Upper lobe of left lung (tissue), 6 donors: ENCODE measurements at regions not wholly inside any gene's neighbourhood (a gene's known extent, or its start where the extent isn't known, plus 50 kb on each side); places are given as distances from the start of the nearest gene placed in this dataset.

Source experiments
- ATAC-seq, 2 donors: fragments of 200-7000 bp; cut with Tn5 transposase; one replicate each; pipeline ENCODE4 v1.9.1; 2022; ENCODE audit warnings: mild to moderate bottlenecking in 2 of 2, moderate library complexity in 2 of 2; ENCODE audit not compliant: low FRiP score in 2 of 2
- DNase-seq, 2 donors: peaks; one replicate each; pipeline ENCODE4 v3.0.0-alpha.2; 2019 to 2020
- H3K27ac ChIP-seq, 4 donors: fragments of 200-600 bp; sonication (generic); one replicate each; pipeline ENCODE4 v1.5.1; 2016 to 2019
- H3K27me3 ChIP-seq, 4 donors: fragments of 200-600 bp; sonication (generic); one replicate each; pipeline ENCODE4 v1.5.1; 2017 to 2019
- H3K36me3 ChIP-seq, 4 donors: fragments of 200-600 bp; sonication (generic); one replicate each; pipeline ENCODE4 v1.5.1; 2016 to 2019
- H3K4me1 ChIP-seq, 4 donors: fragments of 200-600 bp; sonication (generic); one replicate each; pipeline ENCODE4 v1.5.1; 2018 to 2019
- H3K4me3 ChIP-seq, 4 donors: fragments of 200-600 bp; sonication (generic); one replicate each; pipeline ENCODE4 v1.5.1; 2017 to 2019; ENCODE audit warnings: mild to moderate bottlenecking in 2 of 4, moderate library complexity in 1 of 4
- H3K9me3 ChIP-seq, 4 donors: fragments of 200-600 bp; sonication (generic); one replicate each; pipeline ENCODE4 v1.5.1; 2018 to 2019
- CTCF ChIP-seq, 6 experiments: fragments of 450-650 bp in 4 of 6; fragments of 200-600 bp in 2 of 6; sonication (generic) in 2 of 6; IDR thresholded peaks; one replicate each; pipeline ENCODE4 v1.5.1; 2016 to 2019; ENCODE audit warnings: antibody characterized with exemption in 6 of 6
- EP300 ChIP-seq, 4 donors: sonication (generic); formaldehyde crosslinking; IDR thresholded peaks; one replicate each; pipeline ENCODE4 v1.5.1; 2017; ENCODE audit warnings: antibody characterized with exemption in 4 of 4, control low read depth in 2 of 4
- POLR2A ChIP-seq, 4 donors: fragments of 450-650 bp; IDR thresholded peaks; one replicate each; pipeline ENCODE4 v1.5.1; 2016 to 2017; ENCODE audit warnings: antibody characterized with exemption in 4 of 4, mild to moderate bottlenecking in 2 of 4
- POLR2AphosphoS5 ChIP-seq, 2 donors: sonication (generic); formaldehyde crosslinking; IDR thresholded peaks; one replicate each; pipeline ENCODE4 v1.5.1; 2017; ENCODE audit warnings: antibody characterized with exemption in 2 of 2
- WGBS, 2 donors: methylation state at CpG; one replicate each; pipeline ENCODE4 v1.1.5; 2017 to 2018; 5-methylcytosine and 5-hydroxymethylcytosine counted together
- donor health status: DM: no; HTN: no; CAD: no; lungs with moderate emphysema.
- donor health status: DM: no; HTN: yes; CAD: no; lungs with severe emphysema.

- H3K27ac ChIP-seq: no peak overlapping the region
- H3K9me3 ChIP-seq: no peaks in the 10 kb centered on the region
- 83 to 89% methylated on average over 4 of the region's 4 CpGs for WGBS, 2 donors
- no peaks in the 10 kb centered on the region for H3K36me3 ChIP-seq
- no peak for TF ChIP-seq CTCF (IDR thresholded peaks at IDR 0.05)
- TF ChIP-seq EP300 (IDR thresholded peaks at IDR 0.05): no peak
- peaks cover 0 to 11% (median 2%) of the 10 kb centered on the region in 4 donors for H3K4me1 ChIP-seq
- no peak overlapping the region for H3K4me3 ChIP-seq
- ATAC-seq (no peak), DNase-seq (no peak)
- no peaks in the 10 kb centered on the region for H3K27me3 ChIP-seq
Measured at GRCh38 chr3:30258426-30259392, 347.7 kb upstream of the TGFBR2 start.

- whole genome bisulfite sequencing, 2 donors: 88 to 93% methylated on average over 2 of the region's 2 CpGs
Measured at GRCh38 chr3:30259730-30260129, 346.7 kb upstream of the TGFBR2 start.

GRCh38 chr3:30260762-30261161 is 345.6 kb upstream of the TGFBR2 start:
- DNase-seq (no peak), ATAC-seq (no peak)
- TF ChIP-seq EP300 (IDR thresholded peaks at IDR 0.05): no peak
- WGBS, 2 donors: 60 to 72% methylated on average over 3 of the region's 3 CpGs
- H3K4me3 ChIP-seq: no peak overlapping the region
- H3K36me3 ChIP-seq: no peaks in the 10 kb centered on the region
- H3K27me3 ChIP-seq: no peaks in the 10 kb centered on the region
- no peaks in the 10 kb centered on the region for H3K9me3 ChIP-seq
- peaks cover 0 to 11% (median 5%) of the 10 kb centered on the region in 4 donors for H3K4me1 ChIP-seq
- no peak overlapping the region for H3K27ac ChIP-seq

More at GRCh38 chr3:30259730-30260129, 346.7 kb upstream of the TGFBR2 start:
- Histone ChIP-seq H3K9me3 (no peaks in the 10 kb centered on the region), H3K4me3 (no peak overlapping the region), H3K4me1 (peaks cover 0 to 11% (median 5%) of the 10 kb centered on the region in 4 donors), H3K27me3 (no peaks in the 10 kb centered on the region), H3K36me3 (no peaks in the 10 kb centered on the region), H3K27ac (no peak overlapping the region)
- TF ChIP-seq POLR2A (IDR thresholded peaks at IDR 0.05): no peak
- TF ChIP-seq EP300 (IDR thresholded peaks at IDR 0.05): no peak
- no peak for TF ChIP-seq CTCF (IDR thresholded peaks at IDR 0.05)
- TF ChIP-seq POLR2AphosphoS5 (IDR thresholded peaks at IDR 0.05): no peak
- DNase-seq (no peak), ATAC-seq (no peak)

GRCh38 chr3:30263238-30263924 is 343.0 kb upstream of the TGFBR2 start:
- no peak for ATAC-seq

More at GRCh38 chr3:30263238-30263924, 343.0 kb upstream of the TGFBR2 start:
- H3K9me3 ChIP-seq: no peaks in the 10 kb centered on the region
- no peak overlapping the region for H3K4me3 ChIP-seq
- H3K27ac ChIP-seq: no peak overlapping the region
- peaks cover 0 to 11% (median 5%) of the 10 kb centered on the region in 4 donors for H3K4me1 ChIP-seq
- TF ChIP-seq POLR2A (IDR thresholded peaks at IDR 0.05) (no peak), EP300 (IDR thresholded peaks at IDR 0.05) (no peak), CTCF (IDR thresholded peaks at IDR 0.05) (no peak), POLR2AphosphoS5 (IDR thresholded peaks at IDR 0.05) (no peak)
- H3K36me3 ChIP-seq: no peaks in the 10 kb centered on the region
- no peak for DNase-seq
- H3K27me3 ChIP-seq: no peaks in the 10 kb centered on the region
- WGBS, 2 donors: 86 to 88% methylated on average over 5 of the region's 5 CpGs
